ENCODE measurements at regions not wholly inside any gene's neighbourhood (a gene's known extent, or its start where the extent isn't known, plus 50 kb on each side); places are given as distances from the start of the nearest gene placed in this dataset.

DNA sequence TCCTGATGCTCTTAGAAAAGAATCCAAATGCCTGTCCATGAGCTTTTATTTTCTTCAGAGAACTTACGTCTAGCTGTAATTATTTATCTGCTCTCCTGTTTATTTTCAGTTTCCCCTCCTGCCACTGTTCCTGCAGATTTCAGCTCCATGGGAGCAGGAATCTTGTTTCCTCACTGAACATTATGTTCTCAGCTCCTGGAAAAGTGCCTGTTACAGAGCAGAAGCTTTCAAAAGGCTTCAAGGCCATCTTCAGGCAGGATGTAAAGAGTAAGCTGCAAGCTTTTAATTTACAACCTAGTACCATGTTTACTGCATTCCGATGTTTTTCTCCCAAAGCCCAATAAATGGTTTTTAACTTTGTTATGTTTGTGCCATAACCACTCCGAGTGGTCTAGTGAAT, 98.4 kb upstream of the BTG1 start:
- Histone ChIP-seq H3K27ac (ENCODE audit: low read length) (no peak overlapping the region), H3K4me1 (ENCODE audit: control insufficient read depth, insufficient read depth, low read length) (no peaks in the 10 kb centered on the region), H3K27me3 (ENCODE audit: control insufficient read depth, insufficient read depth, low read length) (no peaks in the 10 kb centered on the region), H3K9me3 (ENCODE audit: control insufficient read depth, insufficient read depth, low read depth, low read length) (no peaks in the 10 kb centered on the region), H3K36me3 (ENCODE audit: control insufficient read depth, insufficient read depth, low read length) (no peaks in the 10 kb centered on the region), H3K4me3 (ENCODE audit: low read depth in 2 of 2, low read length in 2 of 2) (no peak overlapping the region)
- BruUV-seq (replicated peaks), result no TSS peak
- CTCF ChIA-PET, result no interaction called here
- DNase-seq (ENCODE audit: low read depth, low spot score) (no peak), ATAC-seq (no peak)
- intact Hi-C loops (cut with micrococcal nuclease; ENCODE audit: unreplicated experiment) (no loop called here), in situ Hi-C loops (cut with HindIII; ENCODE audit: low pct_unique_long_range_greater_than_20kb, low sequenced_read_pairs) (no loop called here)
- POLR2A ChIA-PET, result no interaction called here
- no peak for TF ChIP-seq SIN3A (IDR thresholded peaks at IDR 0.05; ENCODE audit: borderline replicate concordance, insufficient read depth, low read depth, low read length)
- no peak for TF ChIP-seq TCF7L2 (IDR thresholded peaks at IDR 0.05; ENCODE audit: low read depth, low read length)
- TF ChIP-seq POLR2AphosphoS5 (IDR thresholded peaks at IDR 0.05; ENCODE audit: low read depth, low read length), result no peak
- TF ChIP-seq, protein P1, sequence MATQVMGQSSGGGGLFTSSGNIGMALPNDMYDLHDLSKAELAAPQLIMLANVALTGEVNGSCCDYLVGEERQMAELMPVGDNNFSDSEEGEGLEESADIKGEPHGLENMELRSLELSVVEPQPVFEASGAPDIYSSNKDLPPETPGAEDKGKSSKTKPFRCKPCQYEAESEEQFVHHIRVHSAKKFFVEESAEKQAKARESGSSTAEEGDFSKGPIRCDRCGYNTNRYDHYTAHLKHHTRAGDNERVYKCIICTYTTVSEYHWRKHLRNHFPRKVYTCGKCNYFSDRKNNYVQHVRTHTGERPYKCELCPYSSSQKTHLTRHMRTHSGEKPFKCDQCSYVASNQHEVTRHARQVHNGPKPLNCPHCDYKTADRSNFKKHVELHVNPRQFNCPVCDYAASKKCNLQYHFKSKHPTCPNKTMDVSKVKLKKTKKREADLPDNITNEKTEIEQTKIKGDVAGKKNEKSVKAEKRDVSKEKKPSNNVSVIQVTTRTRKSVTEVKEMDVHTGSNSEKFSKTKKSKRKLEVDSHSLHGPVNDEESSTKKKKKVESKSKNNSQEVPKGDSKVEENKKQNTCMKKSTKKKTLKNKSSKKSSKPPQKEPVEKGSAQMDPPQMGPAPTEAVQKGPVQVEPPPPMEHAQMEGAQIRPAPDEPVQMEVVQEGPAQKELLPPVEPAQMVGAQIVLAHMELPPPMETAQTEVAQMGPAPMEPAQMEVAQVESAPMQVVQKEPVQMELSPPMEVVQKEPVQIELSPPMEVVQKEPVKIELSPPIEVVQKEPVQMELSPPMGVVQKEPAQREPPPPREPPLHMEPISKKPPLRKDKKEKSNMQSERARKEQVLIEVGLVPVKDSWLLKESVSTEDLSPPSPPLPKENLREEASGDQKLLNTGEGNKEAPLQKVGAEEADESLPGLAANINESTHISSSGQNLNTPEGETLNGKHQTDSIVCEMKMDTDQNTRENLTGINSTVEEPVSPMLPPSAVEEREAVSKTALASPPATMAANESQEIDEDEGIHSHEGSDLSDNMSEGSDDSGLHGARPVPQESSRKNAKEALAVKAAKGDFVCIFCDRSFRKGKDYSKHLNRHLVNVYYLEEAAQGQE (IDR thresholded peaks at IDR 0.05; ENCODE audit: insufficient read depth in 1 of 2, low read depth in 2 of 2, low read length in 1 of 2), result no peak
- TF ChIP-seq, protein P2, sequence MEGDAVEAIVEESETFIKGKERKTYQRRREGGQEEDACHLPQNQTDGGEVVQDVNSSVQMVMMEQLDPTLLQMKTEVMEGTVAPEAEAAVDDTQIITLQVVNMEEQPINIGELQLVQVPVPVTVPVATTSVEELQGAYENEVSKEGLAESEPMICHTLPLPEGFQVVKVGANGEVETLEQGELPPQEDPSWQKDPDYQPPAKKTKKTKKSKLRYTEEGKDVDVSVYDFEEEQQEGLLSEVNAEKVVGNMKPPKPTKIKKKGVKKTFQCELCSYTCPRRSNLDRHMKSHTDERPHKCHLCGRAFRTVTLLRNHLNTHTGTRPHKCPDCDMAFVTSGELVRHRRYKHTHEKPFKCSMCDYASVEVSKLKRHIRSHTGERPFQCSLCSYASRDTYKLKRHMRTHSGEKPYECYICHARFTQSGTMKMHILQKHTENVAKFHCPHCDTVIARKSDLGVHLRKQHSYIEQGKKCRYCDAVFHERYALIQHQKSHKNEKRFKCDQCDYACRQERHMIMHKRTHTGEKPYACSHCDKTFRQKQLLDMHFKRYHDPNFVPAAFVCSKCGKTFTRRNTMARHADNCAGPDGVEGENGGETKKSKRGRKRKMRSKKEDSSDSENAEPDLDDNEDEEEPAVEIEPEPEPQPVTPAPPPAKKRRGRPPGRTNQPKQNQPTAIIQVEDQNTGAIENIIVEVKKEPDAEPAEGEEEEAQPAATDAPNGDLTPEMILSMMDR (IDR thresholded peaks at IDR 0.05), result no peak

DNA sequence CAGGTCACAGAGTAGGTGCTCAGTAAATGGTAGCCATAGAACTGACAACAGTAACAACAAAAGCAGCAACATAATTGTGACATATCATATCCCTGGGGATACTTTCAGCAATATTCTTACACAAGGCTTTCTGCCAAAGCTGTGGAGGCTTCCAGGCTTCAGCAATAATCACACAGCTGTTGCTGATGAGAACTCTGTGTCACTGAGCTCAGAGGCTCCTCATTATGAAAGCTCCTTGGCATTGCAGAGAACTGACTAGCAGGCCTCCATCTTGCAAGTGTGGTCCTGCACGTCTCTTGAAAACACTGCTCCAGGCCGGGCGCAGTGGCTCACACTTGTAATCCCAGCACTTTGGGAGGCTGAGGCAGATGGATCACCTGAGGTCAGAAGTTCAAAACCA, 97.3 kb upstream of the BTG1 start:
- in situ Hi-C loops (cut with HindIII; ENCODE audit: low pct_unique_long_range_greater_than_20kb, low sequenced_read_pairs), result no loop called here
- H3K36me3 ChIP-seq (ENCODE audit: control insufficient read depth, insufficient read depth, low read length), result no peaks in the 10 kb centered on the region
- intact Hi-C loops (cut with micrococcal nuclease; ENCODE audit: unreplicated experiment), result no loop called here
- ChIA-PET POLR2A (no interaction called here), CTCF (no interaction called here)
- no peaks in the 10 kb centered on the region for H3K4me1 ChIP-seq (ENCODE audit: control insufficient read depth, insufficient read depth, low read length)
- H3K27ac ChIP-seq (ENCODE audit: low read length), result no peak overlapping the region
- ATAC-seq (no peak), DNase-seq (ENCODE audit: low read depth, low spot score) (no peak)
- no peak overlapping the region for H3K4me3 ChIP-seq (ENCODE audit: low read depth in 2 of 2, low read length in 2 of 2)
- TF ChIP-seq TCF7L2 (IDR thresholded peaks at IDR 0.05; ENCODE audit: low read depth, low read length) (no peak), SIN3A (IDR thresholded peaks at IDR 0.05; ENCODE audit: borderline replicate concordance, insufficient read depth, low read depth, low read length) (no peak), POLR2AphosphoS5 (IDR thresholded peaks at IDR 0.05; ENCODE audit: low read depth, low read length) (no peak)
- TF ChIP-seq, protein P1 (IDR thresholded peaks at IDR 0.05; ENCODE audit: insufficient read depth in 1 of 2, low read depth in 2 of 2, low read length in 1 of 2), result no peak
- TF ChIP-seq, protein P2 (IDR thresholded peaks at IDR 0.05), result no peak
- no peaks in the 10 kb centered on the region for H3K9me3 ChIP-seq (ENCODE audit: control insufficient read depth, insufficient read depth, low read depth, low read length)
- H3K27me3 ChIP-seq (ENCODE audit: control insufficient read depth, insufficient read depth, low read length), result no peaks in the 10 kb centered on the region
- BruUV-seq (replicated peaks), result no TSS peak
